Right lung (tissue), 2 donors: ENCODE measurements at regions not wholly inside any gene's neighbourhood (a gene's known extent, or its start where the extent isn't known, plus 50 kb on each side); places are given as distances from the start of the nearest gene placed in this dataset.

ENCODE experiments used
- DNase-seq, 2 donors: peaks; one replicate each; pipeline ENCODE4 v3.0.0-alpha.2; 2013

GRCh38 chr11:95515371-95515770, 274.2 kb downstream of the FAM76B start:
- DNase-seq, result no peak

- DNase-seq, result no peak
Measured at GRCh38 chr11:95514416-95515110, 275.0 kb downstream of the FAM76B start.

DNA sequence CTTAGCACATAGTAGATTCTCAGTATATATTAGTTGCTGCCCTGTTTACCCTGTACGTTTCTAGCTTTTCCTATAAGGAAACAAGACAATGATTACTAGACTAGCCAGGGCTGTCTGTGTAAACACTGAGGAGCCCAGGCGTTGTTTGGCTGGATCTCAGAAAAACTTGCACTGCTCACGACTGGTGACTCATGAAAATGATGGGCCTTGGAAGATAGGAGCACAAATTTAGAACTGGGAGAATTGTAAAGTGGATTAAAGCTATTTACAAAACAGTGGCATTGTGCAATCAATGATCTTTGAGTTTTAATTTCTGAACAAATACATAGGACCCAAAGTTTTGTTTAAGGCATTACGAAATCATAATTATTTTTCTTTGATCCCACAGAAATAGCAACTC, 276.9 kb downstream of the FAM76B start:
- DNase-seq, result peak; percentile 65 to 80

DNA sequence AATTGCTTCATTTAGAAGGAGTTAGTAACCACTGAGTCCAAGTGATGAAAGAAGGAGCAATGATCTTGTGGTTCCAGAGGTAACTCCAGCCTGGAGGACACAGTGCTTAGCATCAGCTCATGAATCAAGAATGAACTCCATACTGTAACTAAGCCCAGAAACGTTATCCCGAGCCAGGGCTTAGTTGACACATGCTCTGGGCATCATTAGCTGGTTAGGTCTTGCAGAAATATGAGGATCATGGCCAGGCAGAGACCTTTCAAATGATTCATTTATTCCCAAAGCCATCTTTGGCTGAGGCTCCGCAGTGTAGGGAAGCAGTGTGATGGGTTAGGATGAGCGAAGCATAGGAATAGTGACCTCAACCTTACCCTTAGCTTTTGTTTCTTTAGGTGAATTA, 277.4 kb downstream of the FAM76B start:
- no peak for DNase-seq

- no peak for DNase-seq
Measured at GRCh38 chr11:95508219-95508890, 277.4 kb upstream of the SESN3 start.

GRCh38 chr11:95507794-95508193, 276.8 kb upstream of the SESN3 start:
- no peak for DNase-seq

DNA sequence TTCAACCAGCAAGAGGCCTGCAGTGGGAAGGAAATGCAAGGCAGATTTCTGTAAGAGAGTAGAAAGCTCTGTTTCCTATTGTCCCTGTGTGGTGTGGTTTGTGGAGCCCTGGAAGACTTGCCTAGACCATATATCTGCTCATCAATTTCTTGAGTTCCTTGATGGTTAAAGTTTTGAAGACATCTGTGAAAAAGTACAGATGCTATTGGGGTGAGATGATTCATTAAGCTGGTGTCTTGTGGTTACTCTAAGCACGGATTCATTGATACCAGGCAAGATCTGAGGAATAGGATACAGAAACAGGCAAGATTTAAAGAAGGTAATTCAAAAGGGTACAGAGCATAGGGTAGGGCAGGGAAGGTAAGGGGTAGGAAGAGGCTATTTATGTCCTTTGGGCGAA, 275.8 kb upstream of the SESN3 start:
- DNase-seq, result no peak

- no peak for DNase-seq
Measured at GRCh38 chr11:95505927-95506426, 275.0 kb upstream of the SESN3 start.

DNA sequence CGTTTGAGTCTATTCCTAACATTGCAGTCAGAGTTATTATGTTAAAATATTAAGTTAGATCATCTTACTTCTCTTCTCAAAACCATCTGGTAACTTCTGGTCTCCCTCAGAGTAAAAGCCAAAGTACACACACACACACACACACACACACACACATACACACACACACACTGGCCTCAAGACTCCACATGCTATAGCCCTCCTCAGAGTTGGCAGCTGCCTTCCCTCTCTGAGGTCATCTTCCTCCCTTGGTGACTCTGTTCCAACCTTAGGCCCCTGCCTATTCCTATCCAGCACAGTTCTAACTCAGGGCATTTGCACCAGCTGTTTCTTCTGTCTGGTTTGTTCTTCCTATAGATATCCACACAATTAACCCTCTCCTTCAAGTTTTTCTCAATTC, 272.0 kb upstream of the SESN3 start:
- no peak for DNase-seq

GRCh38 chr11:95502522-95502921, 271.5 kb upstream of the SESN3 start:
- DNase-seq, result no peak

DNA sequence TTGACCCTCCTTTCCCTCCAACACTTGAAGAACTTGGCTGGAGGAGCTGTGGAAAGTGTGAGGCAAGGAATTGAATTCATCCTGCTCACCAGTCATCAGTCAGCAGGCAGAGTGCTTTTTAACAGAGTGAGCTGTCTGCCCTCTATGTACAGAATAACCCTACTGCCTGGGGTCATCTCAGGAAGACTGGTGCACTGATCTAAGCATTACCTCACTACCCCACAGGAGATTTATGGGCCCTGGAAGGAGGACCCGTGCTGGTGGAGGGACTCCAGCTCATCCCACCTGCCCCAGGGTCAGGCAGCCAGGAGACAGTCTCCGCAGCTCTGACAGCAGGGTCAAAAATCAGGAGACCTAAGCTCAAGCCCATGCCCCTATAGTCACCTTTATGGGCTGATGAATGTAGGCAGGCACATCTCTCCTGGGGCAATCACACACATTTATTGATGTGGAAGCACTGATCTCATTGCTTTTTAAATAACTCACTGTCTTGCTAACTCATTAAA, 270.8 kb upstream of the SESN3 start:
- no peak for DNase-seq

GRCh38 chr11:95500466-95500865, 269.5 kb upstream of the SESN3 start:
- no peak for DNase-seq

GRCh38 chr11:95499516-95500135, 268.6 kb upstream of the SESN3 start:
- DNase-seq, result no peak

- no peak for DNase-seq
Measured at GRCh38 chr11:95498722-95499425, 267.9 kb upstream of the SESN3 start.

- DNase-seq, result no peak
Measured at GRCh38 chr11:95496901-95497300, 265.9 kb upstream of the SESN3 start.

DNA sequence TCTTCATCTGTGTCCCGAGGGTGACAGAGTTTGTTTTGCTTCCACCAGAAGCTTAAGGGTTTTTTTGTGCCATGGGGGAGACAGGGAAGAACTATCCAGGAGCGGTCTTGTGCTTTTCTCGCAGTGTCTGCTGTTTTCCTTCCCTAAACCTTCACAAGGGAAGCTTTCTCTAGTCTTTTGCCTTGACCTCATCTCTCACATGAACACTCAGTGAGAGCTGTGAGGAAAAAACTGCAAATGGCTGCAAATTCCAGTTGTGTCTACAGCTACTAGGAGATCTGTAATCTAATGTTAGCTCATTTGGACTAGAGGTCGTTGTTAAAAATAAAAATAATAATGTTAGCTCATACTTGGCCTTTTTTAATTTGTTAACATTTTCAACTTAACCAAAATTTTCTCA, 264.7 kb upstream of the SESN3 start:
- DNase-seq, result no peak

GRCh38 chr11:95494856-95495255, 263.9 kb upstream of the SESN3 start:
- no peak for DNase-seq

GRCh38 chr11:95494167-95494566, 263.2 kb upstream of the SESN3 start:
- no peak for DNase-seq

- no peak for DNase-seq
Measured at GRCh38 chr11:95490625-95491024, 259.6 kb upstream of the SESN3 start.

GRCh38 chr11:95487938-95488337, 256.9 kb upstream of the SESN3 start:
- no peak for DNase-seq

DNA sequence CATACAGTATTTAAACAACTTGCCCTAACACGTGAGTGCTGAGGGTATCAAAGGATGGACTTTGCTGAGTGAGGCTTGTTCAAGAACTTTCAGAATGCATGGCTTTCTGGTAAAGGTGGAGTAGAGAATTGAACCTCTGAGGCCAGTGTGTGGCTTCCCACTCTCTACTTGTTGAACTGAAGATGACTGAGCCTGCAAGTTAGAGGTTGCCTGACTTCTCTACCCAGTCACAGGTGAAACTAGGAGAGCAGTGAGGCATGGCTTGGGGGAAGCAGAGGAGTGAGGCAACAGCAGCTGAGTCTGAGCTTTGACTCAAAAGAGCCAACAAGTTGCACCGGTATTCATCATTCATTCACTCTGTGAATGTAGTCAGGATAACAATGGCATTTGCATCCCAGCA, 256.4 kb upstream of the SESN3 start:
- DNase-seq, result no peak

DNA sequence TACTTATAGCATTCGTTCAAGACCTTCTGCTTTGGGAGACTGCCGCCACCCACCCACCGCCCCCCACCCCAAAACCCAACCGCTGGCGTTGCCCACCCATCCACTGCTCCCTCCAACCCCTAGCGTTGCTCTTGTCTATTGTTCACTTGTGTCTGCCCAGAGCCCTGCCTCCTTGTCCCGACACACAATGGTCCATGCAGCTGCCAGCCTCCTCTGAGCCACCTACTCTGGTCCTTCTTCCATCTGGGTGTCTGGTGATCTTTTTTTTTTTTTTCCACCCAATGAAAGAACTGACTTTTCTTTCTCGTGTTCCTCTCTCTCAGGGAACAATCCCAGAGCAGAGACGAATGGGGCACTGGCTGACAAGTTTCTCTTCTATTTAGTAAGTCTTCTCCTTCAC, 256.0 kb upstream of the SESN3 start:
- DNase-seq, result no peak
